Jurkat, Clone E6-1 (cell line): ENCODE measurements at regions not wholly inside any gene's neighbourhood (a gene's known extent, or its start where the extent isn't known, plus 50 kb on each side); places are given as distances from the start of the nearest gene placed in this dataset.

Experiments
- DNase-seq: peaks from one replicate; pipeline ENCODE4 v3.0.0-alpha.2; 2011; ENCODE audit warnings: low read depth, low spot score
- H3K4me3 ChIP-seq: 2 replicates; pipeline ENCODE4 v1.5.1; 2011; ENCODE audit warnings: mild to moderate bottlenecking, low read length, control low read depth, moderate library complexity

DNA sequence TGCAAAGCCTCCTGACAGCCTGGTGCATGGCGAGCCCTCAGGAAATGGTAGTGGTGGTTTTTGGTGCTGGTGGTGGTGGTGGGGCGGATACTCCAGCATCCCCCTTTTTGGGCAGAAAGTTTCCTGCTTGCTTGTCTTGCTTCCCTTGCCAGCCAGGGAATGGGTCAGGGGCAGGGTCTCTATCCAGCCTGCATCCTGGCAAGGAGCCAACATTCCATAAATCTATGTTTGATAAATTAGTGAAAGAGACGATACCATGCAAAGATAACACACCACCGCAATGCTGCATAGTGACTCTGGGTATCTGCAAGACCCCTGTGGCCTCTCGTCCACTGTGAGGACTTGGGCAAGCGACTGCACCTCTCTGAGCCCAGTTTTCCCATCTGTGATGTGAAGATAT, 246.2 kb downstream of the LRFN2 start:
- H3K4me3 ChIP-seq, result no peak overlapping the region
- DNase-seq, result no peak

- no peak overlapping the region for H3K4me3 ChIP-seq
- DNase-seq, result no peak
Measured at GRCh38 chr6:40340196-40340595, 247.0 kb downstream of the LRFN2 start.

DNA sequence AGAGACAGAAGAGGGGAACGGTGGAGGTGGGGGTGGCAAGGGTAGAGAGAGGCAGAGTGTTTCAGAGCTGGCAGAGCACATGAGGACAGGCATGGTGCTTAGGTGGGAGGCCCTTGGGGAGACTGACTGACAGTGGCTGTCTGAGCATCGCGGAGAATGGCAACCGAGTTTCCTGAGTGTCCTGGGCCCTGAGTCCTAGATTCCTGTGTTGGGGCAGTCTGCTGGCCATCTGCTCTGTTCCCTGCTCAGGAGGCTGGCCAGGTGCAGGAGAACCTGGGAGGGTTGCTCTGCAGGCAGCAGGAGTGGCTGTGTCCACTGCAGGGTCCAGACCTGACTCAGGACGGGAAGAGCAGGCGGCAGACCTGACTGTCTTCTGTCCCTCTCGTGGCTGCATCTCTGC, 248.9 kb downstream of the LRFN2 start:
- DNase-seq, result no peak
- no peak overlapping the region for H3K4me3 ChIP-seq

DNA sequence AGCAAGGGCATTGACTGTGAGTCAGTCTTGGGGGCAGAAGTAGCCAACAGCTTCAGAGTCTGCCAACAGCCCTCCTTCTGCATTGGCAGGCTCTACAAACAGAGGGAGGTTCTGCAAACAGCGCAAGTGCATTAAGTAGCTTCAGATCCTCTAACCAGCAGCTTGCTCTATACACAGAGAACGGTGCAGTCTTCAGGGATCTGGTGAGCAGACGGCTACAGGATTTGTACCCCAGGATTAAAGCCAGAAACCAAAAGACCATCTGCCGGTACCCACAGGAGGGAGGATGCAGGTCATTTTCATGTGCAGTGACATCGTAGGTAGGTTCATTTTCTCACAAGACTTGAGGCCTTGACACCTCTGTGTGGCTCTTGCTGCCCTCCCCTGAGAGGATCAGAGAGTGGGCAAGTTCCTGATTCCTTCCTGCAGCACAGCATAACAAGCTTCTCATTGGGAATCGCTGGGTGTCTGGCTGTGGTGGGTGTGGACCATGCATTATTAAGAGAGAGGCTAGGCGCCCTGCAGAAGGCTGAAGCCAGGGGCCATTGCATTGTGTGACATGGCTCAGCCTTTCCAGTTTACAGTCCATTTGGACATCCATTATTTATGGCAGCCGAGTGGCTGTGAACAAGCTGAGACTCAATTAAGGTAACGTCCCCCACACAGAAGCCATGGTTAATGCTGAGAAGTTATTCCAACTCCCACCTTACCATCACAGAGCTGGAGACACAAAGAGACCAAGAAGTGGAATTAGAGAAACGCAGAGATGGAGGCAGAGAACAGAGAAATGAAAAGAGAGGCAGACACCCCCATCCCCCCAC, 250.0 kb downstream of the LRFN2 start:
- no peak for DNase-seq
- H3K4me3 ChIP-seq, result no peak overlapping the region

DNA sequence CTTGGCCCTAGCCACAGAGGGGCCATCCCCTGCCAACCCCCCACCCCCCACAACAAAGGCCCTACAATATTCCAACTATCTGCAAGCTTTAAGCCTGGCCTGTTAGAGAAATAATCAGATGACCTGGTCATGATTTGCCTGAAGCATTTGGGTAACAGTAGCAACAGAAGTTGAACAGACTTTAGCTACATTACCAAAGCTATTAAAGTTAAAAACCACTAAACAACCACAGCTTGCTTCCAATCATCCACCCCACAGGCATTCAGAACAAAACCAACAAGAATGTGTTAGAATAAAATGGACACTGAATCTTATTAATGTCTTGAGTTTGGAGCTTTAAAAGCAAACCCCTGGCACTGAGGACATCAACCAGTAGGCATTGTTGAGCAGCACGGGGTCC, 250.9 kb downstream of the LRFN2 start:
- H3K4me3 ChIP-seq, result no peak overlapping the region
- DNase-seq, result no peak

GRCh38 chr6:40334496-40335270, 252.5 kb downstream of the LRFN2 start:
- H3K4me3 ChIP-seq, result no peak overlapping the region
- no peak for DNase-seq

DNA sequence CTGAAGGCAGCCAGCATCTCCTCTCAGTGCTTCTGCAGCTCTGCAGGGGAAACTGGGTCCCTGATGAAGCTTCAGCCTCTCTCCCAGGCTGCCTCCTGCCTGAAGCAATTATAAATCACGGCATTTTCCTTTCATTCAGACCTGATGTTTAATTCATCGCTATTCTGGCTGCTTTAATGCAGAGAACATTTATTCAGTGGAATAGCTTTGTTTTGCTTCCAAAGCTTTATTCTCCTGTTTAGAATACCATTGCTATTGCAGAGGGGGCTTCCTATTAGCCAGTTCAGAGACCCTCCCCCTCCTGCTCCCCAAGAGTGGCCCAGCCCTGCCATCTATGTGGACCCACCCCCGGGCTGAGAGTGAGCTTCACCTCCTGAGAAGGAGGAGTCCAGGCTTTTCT, 255.6 kb downstream of the LRFN2 start:
- H3K4me3 ChIP-seq, result no peak overlapping the region
- no peak for DNase-seq

GRCh38 chr6:40330301-40330721, 256.9 kb downstream of the LRFN2 start:
- no peak overlapping the region for H3K4me3 ChIP-seq
- DNase-seq, result no peak

GRCh38 chr6:40328986-40329545, 258.1 kb downstream of the LRFN2 start:
- no peak overlapping the region for H3K4me3 ChIP-seq
- no peak for DNase-seq

GRCh38 chr6:40328386-40328985, 258.7 kb downstream of the LRFN2 start:
- no peak for DNase-seq
- no peak overlapping the region for H3K4me3 ChIP-seq

DNA sequence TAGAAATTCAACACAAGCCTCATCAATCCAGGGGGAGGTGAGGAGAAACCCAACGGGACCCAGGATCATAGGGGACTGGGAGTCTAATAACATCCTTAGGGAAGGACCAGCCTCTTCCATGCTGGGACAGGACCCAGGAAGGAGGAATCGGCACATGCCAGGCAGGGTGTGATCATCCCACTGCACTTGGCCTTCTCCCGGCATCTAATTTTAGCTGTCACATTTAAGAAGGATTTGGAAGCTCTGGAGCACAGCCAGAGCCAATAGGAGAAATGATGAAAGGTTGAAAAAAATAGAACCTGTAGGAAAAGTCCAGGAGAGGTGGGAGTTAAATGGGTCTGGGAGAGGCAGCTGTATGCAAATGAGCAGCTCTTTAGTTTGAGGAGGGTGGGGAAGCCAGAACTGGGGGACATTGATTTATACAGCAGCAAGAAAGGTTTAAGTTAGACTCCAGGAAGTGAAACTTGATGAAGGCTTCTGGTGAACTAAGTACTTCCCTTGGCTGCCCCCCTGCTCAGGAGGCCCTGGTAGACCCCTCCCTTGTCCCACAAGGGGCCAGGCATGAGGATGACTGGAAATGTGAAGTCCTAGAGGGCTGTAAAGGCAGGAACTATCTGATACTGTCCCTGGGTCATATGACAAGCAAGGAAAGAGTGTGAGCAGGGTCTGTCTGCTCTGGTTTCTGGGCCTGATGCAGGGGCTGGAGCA, 260.3 kb downstream of the LRFN2 start:
- H3K4me3 ChIP-seq, result no peak overlapping the region
- DNase-seq, result no peak

DNA sequence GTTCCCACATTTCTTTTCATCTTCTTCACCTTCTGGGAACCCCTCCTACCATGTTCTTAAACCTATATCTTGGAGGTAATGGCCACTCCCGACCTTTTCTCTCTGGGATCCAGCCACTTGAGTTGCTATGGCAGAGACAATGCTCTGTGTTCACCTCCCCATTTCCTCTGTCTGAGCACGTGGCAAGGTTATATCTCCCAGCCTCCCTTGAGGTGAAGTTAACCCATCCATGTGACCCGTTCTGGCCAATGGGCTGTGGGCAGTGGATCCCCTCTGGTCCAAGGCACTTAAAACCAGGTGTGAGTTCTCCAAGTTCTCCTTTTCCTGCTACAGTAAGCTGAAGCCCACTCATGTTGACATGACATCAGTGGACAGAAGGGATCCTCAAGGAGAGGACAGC, 261.4 kb downstream of the LRFN2 start:
- peak; percentile 23 for DNase-seq

GRCh38 chr6:40325041-40325440, 262.1 kb downstream of the LRFN2 start:
- H3K4me3 ChIP-seq, result no peak overlapping the region
- DNase-seq, result no peak

More for the DNA sequence above, 261.4 kb downstream of the LRFN2 start:
- no peak overlapping the region for H3K4me3 ChIP-seq

- H3K4me3 ChIP-seq, result no peak overlapping the region
- no peak for DNase-seq
Measured at GRCh38 chr6:40323881-40324634, 263.1 kb downstream of the LRFN2 start.

GRCh38 chr6:40322336-40322735, 264.8 kb downstream of the LRFN2 start:
- H3K4me3 ChIP-seq, result no peak overlapping the region
- no peak for DNase-seq

DNA sequence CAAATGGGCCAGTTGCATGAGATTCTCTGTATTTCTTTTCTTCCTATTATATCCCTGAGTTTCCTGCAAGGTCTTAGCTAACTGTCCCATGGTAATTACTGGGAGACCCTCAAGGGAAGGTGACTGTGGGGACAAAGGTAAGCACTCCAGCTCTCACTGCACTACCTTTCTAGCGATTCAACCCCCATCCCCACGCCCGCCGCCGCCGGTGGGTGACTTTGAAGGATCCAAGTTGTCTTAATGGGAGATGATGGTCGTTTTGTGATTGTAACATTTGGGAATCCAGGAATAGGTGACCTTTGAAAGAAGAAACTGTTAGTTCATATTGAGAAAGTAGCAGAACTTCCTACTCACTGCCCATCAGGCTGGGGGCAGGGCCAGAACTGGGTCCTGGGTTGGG, 265.5 kb downstream of the LRFN2 start:
- no peak overlapping the region for H3K4me3 ChIP-seq
- no peak for DNase-seq

DNA sequence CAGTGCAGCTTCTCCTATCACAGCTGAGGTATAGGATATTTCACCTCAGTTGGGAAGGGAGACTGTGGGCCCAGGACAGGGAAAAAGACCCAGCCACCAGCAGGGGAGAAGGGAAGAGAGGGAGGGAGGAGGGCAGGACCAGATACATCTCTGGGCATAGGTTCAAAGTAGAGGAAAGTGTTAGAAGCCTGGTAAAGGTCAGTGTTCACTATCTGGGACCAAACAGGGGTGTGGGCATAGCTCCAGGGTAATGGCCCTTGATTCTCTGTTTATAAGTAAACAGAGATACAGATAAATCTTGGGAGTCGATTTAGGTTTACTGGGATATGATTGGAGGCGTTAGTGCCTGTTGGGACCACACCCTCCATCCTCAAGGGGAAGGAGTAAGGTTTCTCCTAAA, 266.2 kb downstream of the LRFN2 start:
- DNase-seq, result no peak
- H3K4me3 ChIP-seq, result no peak overlapping the region

- no peak for DNase-seq
- H3K4me3 ChIP-seq, result no peak overlapping the region
Measured at GRCh38 chr6:40320441-40320840, 266.7 kb downstream of the LRFN2 start.

- no peak for DNase-seq
- no peak overlapping the region for H3K4me3 ChIP-seq
Measured at GRCh38 chr6:40319124-40319523, 268.0 kb downstream of the LRFN2 start.
